OCI-LY7 (cell line): ENCODE measurements at regions not wholly inside any gene's neighbourhood (a gene's known extent, or its start where the extent isn't known, plus 50 kb on each side); places are given as distances from the start of the nearest gene placed in this dataset.
A peak's percentile ranks its signal among the peaks of the same experiment; 100 is the strongest.

ENCODE experiments used
- BruUV-seq: library from RNA; stranded (reverse); fragments of 400-500 nt; replicated peaks from 2 replicates; lab custom pipeline; 2021; lab: Mats Ljungman, UMichigan
- CTCF ChIA-PET: fragments of 300-600 bp; sonication (Branson Sonifier 250); formaldehyde crosslinking; loops from one replicate; lab custom pipeline; 2022; ENCODE audit warnings: antibody characterized with exemption; ENCODE audit not compliant: unreplicated experiment; lab: Charles Lee
- POLR2A ChIA-PET: fragments of 300-600 bp; sonication (Branson Sonifier 250); formaldehyde crosslinking; loops from one replicate; lab custom pipeline; 2022; ENCODE audit warnings: antibody characterized with exemption; lab: Charles Lee
- DNase-seq: peaks from one replicate; pipeline ENCODE4 v3.0.0-alpha.2; 2015; ENCODE audit warnings: low spot score
- H2AFZ ChIP-seq: fragments of 200-600 bp; sonication (generic), shearing (Covaris generic); 2 replicates; pipeline ENCODE4 v1.6.1; 2014; ENCODE audit warnings: mild to moderate bottlenecking, antibody characterized with exemption, low read length, moderate library complexity
- H3K27ac ChIP-seq: fragments of 200-600 bp; sonication (generic); 2 replicates; pipeline ENCODE4 v1.5.1; 2014; ENCODE audit warnings: mixed run types, low read depth, mild to moderate bottlenecking, moderate library complexity, low read length, inconsistent platforms; ENCODE audit not compliant: poor library complexity, severe bottlenecking
- H3K36me3 ChIP-seq: fragments of 200-600 bp; sonication (generic); 2 replicates; pipeline ENCODE4 v1.6.1; 2014; ENCODE audit warnings: mild to moderate bottlenecking, antibody characterized with exemption, low read length, moderate library complexity, mixed read lengths; ENCODE audit not compliant: insufficient read depth
- H3K4me1 ChIP-seq: fragments of 200-600 bp; sonication (generic); 2 replicates; pipeline ENCODE4 v1.5.1; 2014; ENCODE audit warnings: mild to moderate bottlenecking, low read length; ENCODE audit not compliant: insufficient read depth, poor library complexity, severe bottlenecking
- H3K4me2 ChIP-seq: fragments of 200-600 bp; sonication (generic); 2 replicates; pipeline ENCODE4 v1.6.1; 2014; ENCODE audit warnings: mild to moderate bottlenecking, low read length
- H3K4me3 ChIP-seq: fragments of 200-600 bp; sonication (generic); 2 replicates; pipeline ENCODE4 v1.5.1; 2014; ENCODE audit warnings: mild to moderate bottlenecking, low read depth, low read length; ENCODE audit not compliant: poor library complexity, severe bottlenecking
- H3K79me2 ChIP-seq: fragments of 200-600 bp; sonication (generic); 2 replicates; pipeline ENCODE4 v1.6.1; 2016; ENCODE audit warnings: low read depth, mild to moderate bottlenecking, low read length, moderate library complexity, mixed read lengths; ENCODE audit not compliant: insufficient read depth
- H3K9me2 ChIP-seq: fragments of 200-600 bp; sonication (generic); 2 replicates; pipeline ENCODE4 v1.6.1; 2016; ENCODE audit warnings: mild to moderate bottlenecking, low read length, mixed read lengths; ENCODE audit not compliant: insufficient read depth
- H3K9me3 ChIP-seq: fragments of 200-600 bp; sonication (generic); 2 replicates; pipeline ENCODE4 v1.6.1; 2014; ENCODE audit warnings: mild to moderate bottlenecking, mixed run types, low read length, mixed read lengths
- H4K20me1 ChIP-seq: fragments of 200-600 bp; sonication (generic); 2 replicates; pipeline ENCODE4 v1.6.1; 2014; ENCODE audit warnings: mild to moderate bottlenecking, antibody characterized with exemption, low read length, moderate library complexity, mixed read lengths; ENCODE audit not compliant: insufficient read depth
- CTCF ChIP-seq: fragments of 200-600 bp; sonication (generic); conservative IDR thresholded peaks from 2 replicates; pipeline ENCODE4 v1.5.1; 2014; ENCODE audit warnings: mild to moderate bottlenecking, antibody characterized with exemption, low read length, moderate library complexity, mixed read lengths
- EZH2phosphoT487 ChIP-seq: fragments of 200-600 bp; sonication (generic); IDR thresholded peaks from 2 replicates; pipeline ENCODE4 v1.6.1; 2018; ENCODE audit warnings: low read depth, borderline replicate concordance, mild to moderate bottlenecking, mixed run types, antibody characterized with exemption, low read length, moderate library complexity, mixed read lengths
- intact Hi-C: fragments of 100-400 bp; cut with micrococcal nuclease; formaldehyde crosslinking; loops from one replicate; pipeline ENCODE4 v1.10.0; 2022; ENCODE audit not compliant: unreplicated experiment

- H3K36me3 ChIP-seq = no peaks in the 10 kb centered on the region
- intact Hi-C loops = no loop called here
- no peaks in the 10 kb centered on the region for H3K4me1 ChIP-seq
- CTCF ChIA-PET = no interaction called here
- no peak overlapping the region for H3K4me3 ChIP-seq
- no peak for DNase-seq
- H3K9me2 ChIP-seq = no peaks in the 10 kb centered on the region; the same call in 1 of the 2 replicates
- no peaks in the 10 kb centered on the region for H4K20me1 ChIP-seq
- POLR2A ChIA-PET = no interaction called here
- no peaks in the 10 kb centered on the region for H3K79me2 ChIP-seq
- no peak overlapping the region for H3K4me2 ChIP-seq
- H3K9me3 ChIP-seq = no peaks in the 10 kb centered on the region
- no peak overlapping the region for H3K27ac ChIP-seq
- no peak overlapping the region for H2AFZ ChIP-seq
- peak; percentile 25; the same call in 1 of the 2 replicates for TF ChIP-seq CTCF
- TF ChIP-seq EZH2phosphoT487 = no peak
- BruUV-seq = no TSS peak
Observed at GRCh38 chr17:71760062-71760720, 360.6 kb upstream of the SOX9 start.

- Histone ChIP-seq H3K4me1 (no peaks in the 10 kb centered on the region), H3K4me2 (no peak overlapping the region), H3K9me3 (no peaks in the 10 kb centered on the region), H3K9me2 (no peaks in the 10 kb centered on the region; the same call in 1 of the 2 replicates), H3K36me3 (no peaks in the 10 kb centered on the region), H3K79me2 (no peaks in the 10 kb centered on the region), H3K4me3 (no peak overlapping the region), H3K27ac (no peak overlapping the region), H2AFZ (no peak overlapping the region), H4K20me1 (no peaks in the 10 kb centered on the region)
- POLR2A ChIA-PET = no interaction called here
- DNase-seq = no peak
- BruUV-seq = no TSS peak
- intact Hi-C loops = no loop called here
- CTCF ChIA-PET = no interaction called here
- no peak for TF ChIP-seq CTCF
- TF ChIP-seq EZH2phosphoT487 = no peak
Observed at GRCh38 chr17:71762526-71762925, 358.3 kb upstream of the SOX9 start.

- Histone ChIP-seq H3K79me2 (no peaks in the 10 kb centered on the region), H4K20me1 (no peaks in the 10 kb centered on the region), H3K27ac (no peak overlapping the region), H3K4me2 (no peak overlapping the region), H3K36me3 (no peaks in the 10 kb centered on the region), H2AFZ (no peak overlapping the region), H3K4me3 (no peak overlapping the region), H3K4me1 (no peaks in the 10 kb centered on the region), H3K9me3 (no peaks in the 10 kb centered on the region), H3K9me2 (no peaks in the 10 kb centered on the region; the same call in 1 of the 2 replicates)
- no peak for TF ChIP-seq EZH2phosphoT487
- TF ChIP-seq CTCF = peak; percentile 71
- DNase-seq = peak; percentile 37
- intact Hi-C loops = no loop called here
- POLR2A ChIA-PET = no interaction called here
- no TSS peak for BruUV-seq
- CTCF ChIA-PET = no interaction called here
Observed at GRCh38 chr17:71764505-71764904, 356.3 kb upstream of the SOX9 start.
